T-helper 2 cell (primary cell): ENCODE measurements at regions not wholly inside any gene's neighbourhood (a gene's known extent, or its start where the extent isn't known, plus 50 kb on each side); places are given as distances from the start of the nearest gene placed in this dataset.

ENCODE experiments used
- DNase-seq, 5 experiments: peaks; one replicate each; pipeline versions ENCODE4 v3.0.0 to v3.0.0-alpha.2; 2012 to 2022

GRCh38 chr12:114253976-114254778 is 151.8 kb downstream of the TBX5 start:
- DNase-seq = no peak

GRCh38 chr12:114248527-114248926 is 157.4 kb downstream of the TBX5 start:
- DNase-seq = no peak

GRCh38 chr12:114245555-114245954 is 160.4 kb downstream of the TBX5 start:
- DNase-seq = no peak

- DNase-seq = peak in 1 of 5 experiments; percentile 4
Observed at GRCh38 chr12:114241973-114242434, 163.9 kb downstream of the TBX5 start.

GRCh38 chr12:114240288-114240687 is 165.7 kb downstream of the TBX5 start:
- no peak for DNase-seq

GRCh38 chr12:114238808-114239207 is 167.1 kb downstream of the TBX5 start:
- no peak for DNase-seq

GRCh38 chr12:114237230-114237629 is 168.7 kb downstream of the TBX5 start:
- DNase-seq = no peak

- DNase-seq = no peak
Observed at GRCh38 chr12:114232187-114232586, 173.8 kb downstream of the TBX5 start.

GRCh38 chr12:114229150-114229549 is 176.8 kb downstream of the TBX5 start:
- no peak for DNase-seq

GRCh38 chr12:114226241-114226928 is 179.6 kb downstream of the TBX5 start:
- no peak for DNase-seq

- no peak for DNase-seq
Observed at GRCh38 chr12:114221957-114222630, 183.8 kb downstream of the TBX5 start.

GRCh38 chr12:114221136-114221833 is 184.7 kb downstream of the TBX5 start:
- no peak for DNase-seq

GRCh38 chr12:114220311-114220710 is 185.6 kb downstream of the TBX5 start:
- no peak for DNase-seq

GRCh38 chr12:114218136-114218535 is 187.8 kb downstream of the TBX5 start:
- no peak for DNase-seq

GRCh38 chr12:114215746-114216145 is 190.2 kb downstream of the TBX5 start:
- no peak for DNase-seq

GRCh38 chr12:114213055-114213581 is 192.8 kb downstream of the TBX5 start:
- DNase-seq = no peak

GRCh38 chr12:114209861-114210260 is 196.1 kb downstream of the TBX5 start:
- no peak for DNase-seq

- DNase-seq = no peak
Observed at GRCh38 chr12:114206525-114206924, 199.4 kb downstream of the TBX5 start.

GRCh38 chr12:114201794-114202193 is 204.2 kb downstream of the TBX5 start:
- no peak for DNase-seq

GRCh38 chr12:114194956-114195355 is 211.0 kb downstream of the TBX5 start:
- DNase-seq = no peak

GRCh38 chr12:114194066-114194465 is 211.9 kb downstream of the TBX5 start:
- no peak for DNase-seq

- no peak for DNase-seq
Observed at GRCh38 chr12:114193474-114193873, 212.5 kb downstream of the TBX5 start.

- DNase-seq = no peak
Observed at GRCh38 chr12:114192549-114192948, 213.4 kb downstream of the TBX5 start.
